ENCODE measurements at regions not wholly inside any gene's neighbourhood (a gene's known extent, or its start where the extent isn't known, plus 50 kb on each side); places are given as distances from the start of the nearest gene placed in this dataset.

DNA sequence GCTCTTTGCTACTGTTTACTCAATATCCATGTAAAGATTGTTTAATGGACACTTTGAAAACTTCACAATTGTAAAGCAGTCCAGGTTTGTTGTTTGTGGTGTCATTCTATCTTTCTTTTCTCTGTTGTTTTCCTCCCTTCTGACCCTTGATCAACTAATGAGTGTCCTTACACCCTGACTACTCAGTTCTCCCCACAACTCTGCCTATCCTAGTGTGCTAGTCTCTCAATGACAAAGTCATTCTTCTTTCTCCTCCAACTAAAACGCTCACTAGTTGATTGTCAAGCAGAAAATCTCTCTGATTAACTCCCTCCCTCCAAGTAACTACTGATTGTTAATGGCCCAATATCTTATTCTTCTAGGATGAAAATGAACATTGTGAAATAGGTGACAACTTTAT is 148.5 kb upstream of the FBXO33 start:
- no peak for DNase-seq (ENCODE audit: low spot score, unreplicated experiment)
- Mint-ChIP-seq H3K4me3 (ENCODE audit: low read depth) (no peak overlapping the region), H3K27me3 (no peaks in the 10 kb centered on the region), H3K9me3 (ENCODE audit: low read depth) (peaks cover 1% of the 10 kb centered on the region), H3K4me1 (ENCODE audit: low read depth) (peaks cover 1% of the 10 kb centered on the region), H3K27ac (no peak overlapping the region), H3K36me3 (ENCODE audit: insufficient read depth) (no peaks in the 10 kb centered on the region)
- TF ChIP-seq, protein P1, sequence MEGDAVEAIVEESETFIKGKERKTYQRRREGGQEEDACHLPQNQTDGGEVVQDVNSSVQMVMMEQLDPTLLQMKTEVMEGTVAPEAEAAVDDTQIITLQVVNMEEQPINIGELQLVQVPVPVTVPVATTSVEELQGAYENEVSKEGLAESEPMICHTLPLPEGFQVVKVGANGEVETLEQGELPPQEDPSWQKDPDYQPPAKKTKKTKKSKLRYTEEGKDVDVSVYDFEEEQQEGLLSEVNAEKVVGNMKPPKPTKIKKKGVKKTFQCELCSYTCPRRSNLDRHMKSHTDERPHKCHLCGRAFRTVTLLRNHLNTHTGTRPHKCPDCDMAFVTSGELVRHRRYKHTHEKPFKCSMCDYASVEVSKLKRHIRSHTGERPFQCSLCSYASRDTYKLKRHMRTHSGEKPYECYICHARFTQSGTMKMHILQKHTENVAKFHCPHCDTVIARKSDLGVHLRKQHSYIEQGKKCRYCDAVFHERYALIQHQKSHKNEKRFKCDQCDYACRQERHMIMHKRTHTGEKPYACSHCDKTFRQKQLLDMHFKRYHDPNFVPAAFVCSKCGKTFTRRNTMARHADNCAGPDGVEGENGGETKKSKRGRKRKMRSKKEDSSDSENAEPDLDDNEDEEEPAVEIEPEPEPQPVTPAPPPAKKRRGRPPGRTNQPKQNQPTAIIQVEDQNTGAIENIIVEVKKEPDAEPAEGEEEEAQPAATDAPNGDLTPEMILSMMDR (IDR thresholded peaks at IDR 0.05; ENCODE audit: unreplicated experiment), result no peak

DNA sequence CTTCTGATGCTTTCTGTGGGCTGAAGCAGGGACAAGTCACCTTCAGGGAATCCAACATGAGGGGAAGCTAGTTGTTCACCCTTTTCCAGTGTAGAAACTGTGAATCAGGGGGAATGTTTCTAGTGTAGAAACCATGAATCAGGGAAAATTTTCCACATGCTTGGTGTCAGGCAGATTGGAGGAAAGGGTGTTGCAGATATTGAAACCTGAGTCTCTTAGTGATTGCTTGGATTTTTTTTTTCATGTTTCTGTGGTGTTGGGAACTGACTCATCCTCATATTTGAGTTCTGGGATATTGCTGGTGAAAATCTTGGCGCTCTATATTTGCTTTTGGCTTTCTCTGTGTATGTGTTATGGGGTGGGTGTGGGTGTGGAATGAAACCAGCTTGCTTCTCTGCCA is 144.5 kb upstream of the FBXO33 start:
- Mint-ChIP-seq H3K27me3 (no peaks in the 10 kb centered on the region), H3K4me3 (ENCODE audit: low read depth) (no peak overlapping the region), H3K36me3 (ENCODE audit: insufficient read depth) (peaks cover 1% of the 10 kb centered on the region), H3K4me1 (ENCODE audit: low read depth) (peaks cover 1% of the 10 kb centered on the region), H3K9me3 (ENCODE audit: low read depth) (peaks cover 29% of the 10 kb centered on the region), H3K27ac (no peak overlapping the region)
- TF ChIP-seq, protein P1 (IDR thresholded peaks at IDR 0.05; ENCODE audit: unreplicated experiment), result no peak
- no peak for DNase-seq (ENCODE audit: low spot score, unreplicated experiment)

DNA sequence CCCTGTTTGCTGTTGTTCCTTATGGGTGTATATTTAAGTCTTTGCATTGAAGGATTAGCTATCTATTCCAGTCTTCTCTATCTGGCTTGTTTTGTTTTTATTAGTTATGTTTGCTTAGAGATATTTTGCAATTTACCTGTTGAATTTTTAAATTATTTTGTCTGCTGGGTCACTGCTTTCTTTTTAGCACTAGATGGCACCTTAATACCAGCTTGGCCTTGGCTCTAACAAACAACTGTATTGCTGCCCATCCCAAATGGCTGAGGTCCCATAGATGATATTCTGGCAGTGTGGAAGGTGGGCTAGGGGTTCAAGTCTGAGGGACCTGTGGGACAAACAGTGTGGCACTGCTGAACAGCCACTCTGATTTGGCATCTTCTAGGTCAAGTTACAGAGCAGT is 144.0 kb upstream of the FBXO33 start:
- peaks cover 1% of the 10 kb centered on the region for H3K36me3 Mint-ChIP-seq (ENCODE audit: insufficient read depth)
- H3K27me3 Mint-ChIP-seq, result no peaks in the 10 kb centered on the region
- no peak overlapping the region for H3K4me3 Mint-ChIP-seq (ENCODE audit: low read depth)
- TF ChIP-seq, protein P1 (IDR thresholded peaks at IDR 0.05; ENCODE audit: unreplicated experiment), result peak; percentile 9
- no peak overlapping the region for H3K27ac Mint-ChIP-seq
- peaks cover 29% of the 10 kb centered on the region for H3K9me3 Mint-ChIP-seq (ENCODE audit: low read depth)
- DNase-seq (ENCODE audit: low spot score, unreplicated experiment), result no peak
- peaks cover 1% of the 10 kb centered on the region for H3K4me1 Mint-ChIP-seq (ENCODE audit: low read depth)

DNA sequence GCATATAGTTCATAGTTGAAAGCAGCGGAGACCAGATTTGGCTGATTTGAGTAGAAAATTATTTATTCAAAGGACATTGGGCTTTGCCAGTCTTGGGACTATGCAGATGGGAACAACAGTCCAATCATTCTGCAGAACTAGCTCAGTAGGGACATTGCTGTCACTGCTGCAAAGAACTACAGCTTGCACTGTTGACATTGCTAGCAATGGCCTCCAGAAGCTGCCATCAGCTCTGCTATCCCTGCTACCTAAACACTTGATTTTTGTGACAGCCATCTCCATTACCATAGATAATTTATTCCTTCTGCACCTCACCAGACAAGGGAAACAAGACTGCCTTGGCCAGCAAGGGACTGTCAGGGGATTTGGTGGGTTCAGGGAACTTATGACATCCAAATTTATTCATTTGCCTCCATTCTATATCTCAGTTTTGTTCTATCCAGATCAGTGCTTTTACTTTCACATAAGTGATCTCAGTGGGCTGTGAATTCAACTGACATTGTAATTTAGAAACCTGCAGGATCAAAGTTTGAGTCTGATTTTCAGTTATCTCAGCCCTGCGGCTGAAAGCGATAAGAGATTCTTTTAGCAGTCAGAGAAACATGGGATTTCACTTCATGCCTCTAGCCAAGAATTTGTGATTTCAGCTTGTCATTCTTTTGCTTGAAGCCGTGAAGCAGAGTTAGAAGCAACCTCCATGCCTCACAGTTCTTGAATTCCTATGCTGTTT is 136.7 kb upstream of the FBXO33 start:
- H3K9me3 Mint-ChIP-seq (ENCODE audit: low read depth), result peaks cover 19% of the 10 kb centered on the region
- no peak for DNase-seq (ENCODE audit: low spot score, unreplicated experiment)
- H3K27ac Mint-ChIP-seq, result no peak overlapping the region
- peaks cover 3% of the 10 kb centered on the region for H3K36me3 Mint-ChIP-seq (ENCODE audit: insufficient read depth)
- no peaks in the 10 kb centered on the region for H3K27me3 Mint-ChIP-seq
- TF ChIP-seq, protein P1 (IDR thresholded peaks at IDR 0.05; ENCODE audit: unreplicated experiment), result no peak
- no peak overlapping the region for H3K4me3 Mint-ChIP-seq (ENCODE audit: low read depth)
- peaks cover 2% of the 10 kb centered on the region for H3K4me1 Mint-ChIP-seq (ENCODE audit: low read depth)

DNA sequence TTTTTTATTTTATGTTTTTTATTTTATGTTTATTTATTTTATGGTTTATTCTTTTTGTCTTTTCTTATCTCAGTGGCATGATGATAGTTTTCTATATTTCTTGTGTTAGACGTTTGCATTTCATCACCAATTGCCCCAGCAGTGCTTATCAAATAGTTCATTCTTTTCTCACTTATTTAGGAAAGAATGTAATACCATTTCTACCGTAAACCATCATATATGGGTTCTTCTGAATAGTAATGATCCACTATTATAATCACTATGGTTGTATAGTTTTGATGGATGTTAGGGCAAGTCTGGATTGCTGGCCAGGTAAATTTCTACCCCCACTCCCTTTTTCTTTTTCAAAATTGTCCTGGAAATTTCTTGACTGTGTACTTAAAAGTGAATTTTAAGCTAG is 134.6 kb upstream of the FBXO33 start:
- Mint-ChIP-seq H3K9me3 (ENCODE audit: low read depth) (peaks cover 3% of the 10 kb centered on the region), H3K27ac (no peak overlapping the region), H3K27me3 (no peaks in the 10 kb centered on the region), H3K4me1 (ENCODE audit: low read depth) (peaks cover 3% of the 10 kb centered on the region), H3K4me3 (ENCODE audit: low read depth) (no peak overlapping the region), H3K36me3 (ENCODE audit: insufficient read depth) (peaks cover 2% of the 10 kb centered on the region)
- DNase-seq (ENCODE audit: low spot score, unreplicated experiment), result no peak
- TF ChIP-seq, protein P1 (IDR thresholded peaks at IDR 0.05; ENCODE audit: unreplicated experiment), result no peak

All from progenitor cell of endocrine pancreas (in vitro differentiated cells).